Amygdala (tissue), 56 donors: ENCODE measurements at regions not wholly inside any gene's neighbourhood (a gene's known extent, or its start where the extent isn't known, plus 50 kb on each side); places are given as distances from the start of the nearest gene placed in this dataset.
A peak's percentile ranks its signal among the peaks of the same experiment; 100 is the strongest.

ENCODE experiments used
- DNase-seq, 56 donors: peaks; one replicate each; lab custom pipeline; 2025; lab: John Stamatoyannopoulos, UW

- no peak for DNase-seq
These were observed 49.9 kb upstream of the ATP2B2 start for GRCh38 chr3:10555263-10555662.

DNA sequence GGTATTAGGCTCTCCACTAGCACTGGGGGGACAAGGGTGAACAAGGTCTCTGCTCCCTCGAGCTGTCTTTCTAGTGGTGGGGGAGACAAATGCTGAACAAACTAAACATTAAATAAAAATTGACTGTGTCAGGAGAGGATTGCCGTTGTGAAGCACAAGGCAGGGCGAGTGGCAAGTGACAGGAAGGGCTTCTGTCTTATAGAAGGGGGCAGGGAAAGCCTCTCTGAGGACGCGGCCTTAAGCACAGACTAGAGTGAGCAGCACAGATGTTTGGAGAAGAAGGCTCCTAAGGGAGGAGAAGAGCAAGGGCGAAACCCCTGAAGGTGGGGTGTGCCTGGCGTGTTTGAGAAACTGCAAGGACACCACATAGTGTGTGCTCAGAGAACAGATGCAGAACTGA, 50.9 kb upstream of the ATP2B2 start:
- DNase-seq, result no peak

- DNase-seq, result no peak
These were observed 51.9 kb upstream of the ATP2B2 start for GRCh38 chr3:10557250-10557649.

DNA sequence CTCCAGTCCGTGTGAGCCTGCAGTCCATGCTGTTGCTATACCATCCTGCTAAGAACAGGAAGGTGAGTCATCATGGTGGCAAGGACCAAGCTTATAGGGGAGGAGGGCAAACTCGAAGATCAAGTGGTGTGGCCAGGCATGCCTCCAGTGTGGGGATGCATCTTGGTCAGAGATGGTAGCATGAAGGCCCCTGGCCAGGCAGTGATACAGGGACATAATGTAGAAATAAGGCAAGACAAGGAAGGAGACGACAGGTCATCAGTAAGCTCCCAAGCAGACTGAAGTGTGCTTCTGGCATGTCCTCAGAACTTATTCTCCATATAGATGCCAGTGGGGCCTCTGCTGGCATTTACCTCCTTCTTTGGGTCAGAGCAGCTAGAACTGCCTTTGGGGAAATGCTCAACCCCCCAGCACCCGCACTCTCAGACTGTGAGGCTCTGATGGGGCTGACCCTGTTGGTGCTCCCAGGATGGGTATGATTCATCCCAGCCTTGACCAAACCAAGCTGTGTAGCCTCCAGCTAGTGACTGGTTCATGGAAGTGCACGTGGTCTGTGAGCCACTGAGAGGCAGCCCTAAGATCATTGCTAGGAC, 52.5 kb upstream of the ATP2B2 start:
- DNase-seq, result no peak

DNA sequence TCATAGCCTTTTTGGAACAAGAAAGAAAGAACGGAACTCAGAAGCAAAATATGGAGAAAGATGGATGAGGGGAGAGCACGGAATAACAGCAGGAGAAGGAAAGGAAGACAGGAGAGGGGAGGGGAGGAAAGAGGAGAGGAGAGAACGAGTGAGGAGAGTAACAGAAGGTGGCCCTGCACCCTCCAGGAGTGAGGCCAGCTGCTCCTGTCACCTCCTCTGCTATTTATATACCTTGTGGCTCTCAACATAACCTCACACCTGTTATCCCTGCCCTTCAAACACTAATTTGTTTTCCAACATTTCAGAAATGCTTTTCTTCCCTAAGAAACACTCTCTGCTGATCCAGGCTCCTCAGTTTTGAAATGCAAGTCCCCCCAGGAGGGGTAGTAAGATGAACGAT, 53.4 kb upstream of the ATP2B2 start:
- DNase-seq, result no peak

DNA sequence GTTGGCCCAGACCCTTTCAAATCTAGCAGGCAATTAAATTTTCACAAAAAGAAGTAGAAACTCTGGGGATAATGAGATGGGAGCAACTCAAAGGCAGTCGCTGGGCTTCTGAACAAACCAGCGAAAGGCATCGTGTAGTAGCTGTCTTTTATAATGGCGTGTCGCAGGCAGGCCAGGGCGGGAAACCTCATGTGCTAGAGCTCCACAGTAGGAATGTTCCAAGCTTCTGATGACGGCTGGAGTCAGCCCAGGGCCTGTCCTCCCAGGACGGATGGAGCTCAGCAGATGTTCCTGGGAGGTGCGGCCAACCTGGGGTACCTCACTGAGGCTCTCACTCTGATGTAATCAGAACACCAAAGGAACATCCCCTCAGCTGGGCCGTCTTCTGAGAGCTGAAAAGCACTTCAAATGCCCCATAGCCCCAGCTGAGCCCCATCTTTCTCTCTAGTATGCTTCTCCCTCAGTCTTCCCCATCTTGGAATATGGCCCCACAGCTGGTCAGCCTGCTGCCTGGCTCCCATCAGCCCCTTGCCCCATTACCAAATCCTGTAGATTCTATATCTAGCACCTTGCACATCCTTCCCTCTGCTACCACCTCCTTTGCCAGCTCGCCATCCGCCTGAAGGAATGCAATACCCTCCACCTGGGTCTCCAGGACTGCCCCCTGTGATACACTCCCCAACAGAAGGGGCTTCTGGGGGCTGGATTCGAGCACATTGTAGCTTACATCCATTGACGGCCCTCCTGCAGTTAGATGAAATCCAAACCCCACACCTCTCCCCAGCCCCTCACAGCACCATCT, 54.9 kb upstream of the ATP2B2 start:
- no peak for DNase-seq

GRCh38 chr3:10561162-10561945, 56.0 kb upstream of the ATP2B2 start:
- no peak for DNase-seq

DNA sequence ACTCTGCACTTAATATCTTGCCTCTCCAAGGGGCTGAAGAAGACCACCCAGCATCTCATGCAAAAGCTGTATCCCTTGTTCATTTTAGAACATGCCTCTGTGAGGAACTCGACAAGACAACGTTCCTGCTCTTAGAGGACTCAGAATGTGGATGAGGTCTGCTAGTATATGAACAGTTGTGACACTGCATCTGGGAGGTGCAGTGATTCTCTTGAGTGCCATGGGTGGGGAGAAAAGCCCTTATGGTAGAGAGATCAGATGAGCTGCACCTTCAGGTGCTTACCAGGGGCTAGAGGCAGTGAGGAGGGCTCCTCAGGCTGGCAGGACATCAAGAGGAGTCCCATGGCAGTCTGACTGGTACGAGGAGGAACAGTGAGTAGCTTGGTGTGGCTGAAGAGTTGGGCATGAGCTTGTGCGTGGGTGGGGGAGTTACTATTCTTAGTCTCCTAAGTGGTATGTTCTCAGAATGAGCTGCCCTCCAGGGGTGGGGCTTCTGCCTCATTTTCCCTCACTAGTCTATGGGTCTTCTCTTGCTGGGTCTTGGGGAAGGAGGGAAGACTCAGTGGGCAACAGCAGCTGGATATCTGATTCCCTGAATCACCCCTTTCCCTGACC, 56.7 kb upstream of the ATP2B2 start:
- DNase-seq, result no peak

- no peak for DNase-seq
These were observed 58.0 kb upstream of the ATP2B2 start for GRCh38 chr3:10563396-10563795.

GRCh38 chr3:10565814-10566213, 60.4 kb upstream of the ATP2B2 start:
- no peak for DNase-seq

- no peak for DNase-seq
These were observed 61.1 kb upstream of the ATP2B2 start for GRCh38 chr3:10566451-10566850.

DNA sequence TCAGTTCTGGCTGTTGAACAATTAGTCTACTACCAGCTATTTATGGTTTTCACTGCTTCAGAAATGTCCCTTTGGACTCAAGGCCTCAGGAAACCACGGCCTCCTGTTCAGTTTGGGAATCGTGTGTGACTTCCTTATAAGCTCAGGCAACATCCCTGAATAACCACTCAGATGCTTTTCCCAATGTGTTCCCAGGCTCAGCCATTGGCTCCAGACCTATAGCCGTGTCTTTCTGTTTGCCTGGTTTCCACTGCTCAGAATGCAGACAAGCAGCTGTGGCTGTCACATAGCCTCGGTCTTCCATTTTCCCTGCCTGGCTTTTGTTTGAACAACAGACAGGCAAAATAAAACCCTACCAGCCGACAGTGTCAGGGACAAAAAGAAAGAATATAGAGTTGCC, 63.2 kb upstream of the ATP2B2 start:
- no peak for DNase-seq

- peak in 21 of 56 donors; percentile 8 to 46 (median 26) for DNase-seq
These were observed 65.0 kb upstream of the ATP2B2 start for GRCh38 chr3:10570196-10570946.

GRCh38 chr3:10574101-10574620, 68.8 kb upstream of the ATP2B2 start:
- no peak for DNase-seq

GRCh38 chr3:10575601-10576160, 70.3 kb upstream of the ATP2B2 start:
- no peak for DNase-seq

- peak in 9 of 56 donors; percentile 14 to 41 (median 20) for DNase-seq
These were observed 72.1 kb upstream of the ATP2B2 start for GRCh38 chr3:10577486-10577885.

DNA sequence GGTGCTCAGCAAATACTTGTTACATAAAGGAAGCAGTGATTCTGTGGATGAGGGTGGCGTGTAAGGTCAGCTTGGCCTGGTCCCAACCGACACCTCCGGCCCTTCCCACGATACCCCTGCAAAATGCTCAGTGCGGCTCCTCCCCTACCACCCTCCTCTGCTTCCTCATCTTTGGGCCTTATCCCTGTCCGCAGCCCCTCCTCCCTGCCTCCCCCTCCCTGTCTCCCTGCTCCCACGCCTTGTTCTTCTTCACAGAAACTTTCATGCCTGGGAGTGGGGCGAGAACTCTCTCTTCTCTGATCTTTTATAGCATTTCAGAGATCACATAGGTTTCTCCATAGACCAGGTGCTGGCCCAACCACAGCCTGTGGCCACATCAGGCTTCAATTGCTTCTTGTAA, 75.0 kb upstream of the ATP2B2 start:
- no peak for DNase-seq

DNA sequence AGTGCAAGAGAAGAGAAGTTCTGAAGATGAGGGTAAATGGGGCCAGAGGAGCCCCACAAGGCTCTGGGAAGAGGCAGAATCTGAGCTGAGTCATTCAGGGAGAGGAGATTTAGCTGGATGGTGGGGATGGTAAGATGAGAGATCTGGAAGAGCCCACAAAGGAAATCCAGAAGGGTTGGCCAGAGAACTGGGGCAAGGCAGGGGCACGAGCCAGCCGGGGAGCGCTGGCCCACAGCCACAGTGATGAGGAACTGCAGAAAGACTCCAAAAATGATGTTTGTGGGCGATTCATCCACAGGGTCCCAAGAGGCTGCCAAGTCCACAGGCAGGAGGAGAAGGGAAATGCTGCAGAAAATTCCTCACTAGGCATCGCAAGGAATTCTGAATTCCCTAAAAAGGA, 75.9 kb upstream of the ATP2B2 start:
- peak in 1 of 56 donors; percentile 18 for DNase-seq

DNA sequence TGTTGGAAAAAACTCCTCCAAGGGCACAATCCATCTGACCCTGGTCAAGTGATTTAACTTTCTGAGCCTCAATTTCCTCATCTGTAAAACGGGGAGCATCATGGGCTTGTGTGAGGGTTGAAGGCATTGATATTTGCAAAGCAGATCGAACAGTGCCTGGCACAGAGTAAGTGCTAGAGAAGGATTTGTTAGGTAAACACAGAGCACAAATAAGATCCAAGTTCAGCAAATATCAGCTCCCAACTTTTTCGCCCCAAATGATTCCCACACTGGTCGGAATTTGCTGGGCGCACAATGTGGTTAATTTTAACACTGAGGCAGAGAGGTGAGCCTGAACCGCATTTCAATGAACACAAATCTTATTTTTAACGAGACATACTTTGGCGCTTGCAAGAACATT, 76.3 kb upstream of the ATP2B2 start:
- DNase-seq, result no peak

DNA sequence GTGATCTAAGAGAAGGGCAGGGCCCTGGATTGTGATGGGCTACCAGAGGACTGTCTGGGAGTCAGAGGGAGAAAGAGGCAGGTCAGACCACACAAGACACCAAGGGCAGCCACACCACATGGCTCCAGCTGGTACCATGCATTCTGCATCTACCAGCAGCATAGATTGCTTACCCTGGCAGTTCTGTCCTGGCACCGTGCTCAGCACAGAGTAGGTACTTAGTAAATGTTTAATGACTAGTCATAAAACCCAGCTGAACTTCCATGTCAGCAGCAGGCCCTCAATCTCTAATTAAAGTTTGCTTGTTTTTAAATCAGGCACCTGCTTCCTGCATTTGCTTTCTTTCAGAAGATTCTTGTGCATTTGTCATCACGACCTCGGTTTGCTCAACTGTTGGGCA, 77.3 kb upstream of the ATP2B2 start:
- no peak for DNase-seq
